Right renal cortex interstitium (tissue), 3 donors: ENCODE measurements at regions not wholly inside any gene's neighbourhood (a gene's known extent, or its start where the extent isn't known, plus 50 kb on each side); places are given as distances from the start of the nearest gene placed in this dataset.

Source experiments
- DNase-seq, 3 donors: peaks; one replicate each; pipeline ENCODE4 v3.0.0-alpha.2; 2013; ENCODE audit warnings: low read depth in 3 of 3, low spot score in 2 of 3

- DNase-seq: no peak
These were observed 116.1 kb upstream of the CPSF6 start for GRCh38 chr12:69123311-69123710.

GRCh38 chr12:69123919-69124638 is 115.3 kb upstream of the CPSF6 start:
- DNase-seq: no peak

GRCh38 chr12:69129017-69129416 is 110.4 kb upstream of the CPSF6 start:
- no peak for DNase-seq

- no peak for DNase-seq
These were observed 109.8 kb upstream of the CPSF6 start for GRCh38 chr12:69129564-69129963.

- no peak for DNase-seq
These were observed 109.3 kb upstream of the CPSF6 start for GRCh38 chr12:69130064-69130463.

GRCh38 chr12:69131077-69131476 is 108.3 kb upstream of the CPSF6 start:
- no peak for DNase-seq

- DNase-seq: no peak
These were observed 102.3 kb upstream of the CPSF6 start for GRCh38 chr12:69136931-69137613.

GRCh38 chr12:69141074-69141473 is 98.3 kb upstream of the CPSF6 start:
- no peak for DNase-seq

- DNase-seq: no peak
These were observed 90.1 kb upstream of the CPSF6 start for GRCh38 chr12:69149270-69149669.

- no peak for DNase-seq
These were observed 89.1 kb upstream of the CPSF6 start for GRCh38 chr12:69150083-69150795.

- DNase-seq: no peak
These were observed 88.6 kb upstream of the CPSF6 start for GRCh38 chr12:69150796-69151127.

- no peak for DNase-seq
These were observed 88.1 kb upstream of the CPSF6 start for GRCh38 chr12:69151254-69151764.

GRCh38 chr12:69154585-69155363 is 84.6 kb upstream of the CPSF6 start:
- DNase-seq: peak in 1 of 3 donors; percentile 15

- peak; percentile 48 to 71 (median 69) for DNase-seq
These were observed 82.2 kb upstream of the CPSF6 start for GRCh38 chr12:69157023-69157655.

- DNase-seq: no peak
These were observed 77.5 kb upstream of the CPSF6 start for GRCh38 chr12:69161829-69162228.

- DNase-seq: no peak
These were observed 75.5 kb upstream of the CPSF6 start for GRCh38 chr12:69163681-69164362.

GRCh38 chr12:69167648-69168165 is 71.7 kb upstream of the CPSF6 start:
- DNase-seq: no peak

GRCh38 chr12:69168363-69168762 is 71.0 kb upstream of the CPSF6 start:
- DNase-seq: no peak

- no peak for DNase-seq
These were observed 70.5 kb upstream of the CPSF6 start for GRCh38 chr12:69168828-69169227.

- DNase-seq: no peak
These were observed 69.1 kb upstream of the CPSF6 start for GRCh38 chr12:69170293-69170692.
